ENCODE measurements at regions not wholly inside any gene's neighbourhood (a gene's known extent, or its start where the extent isn't known, plus 50 kb on each side); places are given as distances from the start of the nearest gene placed in this dataset.

GRCh38 chr4:3821580-3822229 is 55.5 kb downstream of the ADRA2C start:
- H4K20me1 ChIP-seq (ENCODE audit: insufficient read depth, low read length): no peaks in the 10 kb centered on the region
- H3K36me3 Mint-ChIP-seq (ENCODE audit: low read depth, unreplicated experiment): no peaks in the 10 kb centered on the region
- peaks cover 3% of the 10 kb centered on the region for H3K9me3 ChIP-seq (ENCODE audit: insufficient read depth, low read depth, low read length)
- no peak overlapping the region for H3K27ac Mint-ChIP-seq (ENCODE audit: unreplicated experiment)
- no peak overlapping the region for H3K4me3 ChIP-seq (ENCODE audit: insufficient read depth, low read depth, low read length)
- TF ChIP-seq EZH2 (IDR thresholded peaks at IDR 0.05; ENCODE audit: insufficient read depth, low read length) (no peak), CTCF (IDR thresholded peaks at IDR 0.05; ENCODE audit: insufficient read depth, low read depth, low read length) (no peak)
- no peaks in the 10 kb centered on the region for H3K36me3 ChIP-seq (ENCODE audit: insufficient read depth, low read length)
- H3K4me1 Mint-ChIP-seq (ENCODE audit: low read depth, unreplicated experiment): peaks cover 6% of the 10 kb centered on the region
- no peak overlapping the region for H3K27ac ChIP-seq (ENCODE audit: low read depth, low read length)
- no peak overlapping the region for H3K4me2 ChIP-seq (ENCODE audit: low read length)
- H3K9ac ChIP-seq (ENCODE audit: low read length): no peak overlapping the region
- peaks cover 7% of the 10 kb centered on the region for H3K9me3 Mint-ChIP-seq (ENCODE audit: unreplicated experiment)
- H3K4me3 Mint-ChIP-seq (ENCODE audit: unreplicated experiment): no peak overlapping the region
- H3K27me3 Mint-ChIP-seq (ENCODE audit: low read depth, unreplicated experiment): peaks cover 51% of the 10 kb centered on the region
- H3K4me1 ChIP-seq (ENCODE audit: insufficient read depth, low read length): no peaks in the 10 kb centered on the region
- FAIRE-seq (no peak), DNase-seq (ENCODE audit: low read depth) (no peak)
- no peaks in the 10 kb centered on the region for H3K27me3 ChIP-seq (ENCODE audit: insufficient read depth, low read length)
- no peak overlapping the region for H2AFZ ChIP-seq (ENCODE audit: low read depth, low read length)
- no peaks in the 10 kb centered on the region for H3K79me2 ChIP-seq (ENCODE audit: insufficient read depth, low read length)

DNA sequence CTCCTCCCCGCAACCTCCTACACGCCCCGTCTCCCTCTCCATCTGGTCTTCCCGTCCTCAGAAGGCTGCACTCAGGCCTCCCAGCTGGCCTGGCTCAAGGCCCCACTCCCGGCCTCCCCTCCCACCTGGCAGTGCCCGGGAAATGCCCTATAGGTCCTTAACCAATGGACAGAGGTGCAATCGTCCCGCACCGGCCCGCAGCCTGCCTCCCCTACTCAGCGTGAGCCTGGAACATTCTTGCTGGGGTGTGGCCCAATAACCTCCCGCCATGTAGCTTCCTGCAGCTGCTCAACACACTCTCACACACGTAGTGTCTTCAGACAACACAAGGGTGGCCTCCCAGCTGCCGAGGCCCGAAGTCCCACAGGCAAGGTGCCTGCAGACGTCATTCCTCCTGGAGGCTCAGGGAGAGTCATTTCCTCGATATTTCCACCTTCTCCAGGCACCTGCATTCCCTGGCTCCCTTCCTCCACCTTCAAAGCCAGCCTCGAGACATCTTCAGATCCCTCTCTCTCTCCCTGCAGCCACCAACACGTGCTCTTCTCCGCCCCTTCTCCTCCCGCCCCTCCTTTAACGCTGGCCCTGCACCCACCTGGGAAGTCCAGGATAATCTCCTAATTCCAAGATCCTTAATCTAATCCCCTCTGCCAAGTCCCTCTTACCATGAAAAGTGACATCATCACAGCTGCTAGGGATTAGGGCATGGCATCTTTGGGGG is 56.2 kb downstream of the ADRA2C start:
- Histone ChIP-seq H3K4me3 (ENCODE audit: insufficient read depth, low read depth, low read length) (no peak overlapping the region), H3K9ac (ENCODE audit: low read length) (no peak overlapping the region), H3K4me2 (ENCODE audit: low read length) (no peak overlapping the region), H4K20me1 (ENCODE audit: insufficient read depth, low read length) (no peaks in the 10 kb centered on the region), H3K27ac (ENCODE audit: low read depth, low read length) (no peak overlapping the region), H3K27me3 (ENCODE audit: insufficient read depth, low read length) (no peaks in the 10 kb centered on the region), H3K9me3 (ENCODE audit: insufficient read depth, low read depth, low read length) (peaks cover 3% of the 10 kb centered on the region), H3K79me2 (ENCODE audit: insufficient read depth, low read length) (no peaks in the 10 kb centered on the region), H3K36me3 (ENCODE audit: insufficient read depth, low read length) (no peaks in the 10 kb centered on the region), H2AFZ (ENCODE audit: low read depth, low read length) (no peak overlapping the region), H3K4me1 (ENCODE audit: insufficient read depth, low read length) (no peaks in the 10 kb centered on the region)
- DNase-seq (ENCODE audit: low read depth) (no peak), FAIRE-seq (no peak)
- peaks cover 54% of the 10 kb centered on the region for H3K27me3 Mint-ChIP-seq (ENCODE audit: low read depth, unreplicated experiment)
- H3K9me3 Mint-ChIP-seq (ENCODE audit: unreplicated experiment): peaks cover 7% of the 10 kb centered on the region
- no peak for TF ChIP-seq EZH2 (IDR thresholded peaks at IDR 0.05; ENCODE audit: insufficient read depth, low read length)
- TF ChIP-seq CTCF (IDR thresholded peaks at IDR 0.05; ENCODE audit: insufficient read depth, low read depth, low read length): no peak
- no peak overlapping the region for H3K4me3 Mint-ChIP-seq (ENCODE audit: unreplicated experiment)
- H3K27ac Mint-ChIP-seq (ENCODE audit: unreplicated experiment): no peak overlapping the region
- H3K36me3 Mint-ChIP-seq (ENCODE audit: low read depth, unreplicated experiment): no peaks in the 10 kb centered on the region
- peaks cover 6% of the 10 kb centered on the region for H3K4me1 Mint-ChIP-seq (ENCODE audit: low read depth, unreplicated experiment)
